SK-N-SH (cell line): ENCODE measurements at regions not wholly inside any gene's neighbourhood (a gene's known extent, or its start where the extent isn't known, plus 50 kb on each side); places are given as distances from the start of the nearest gene placed in this dataset.

ENCODE experiments used
- CHD2 ChIP-seq: fragments of 150-350 bp; IDR thresholded peaks from 2 replicates; pipeline ENCODE4 v1.6.1; 2018; ENCODE audit warnings: low read length; ENCODE audit not compliant: partially characterized antibody
- CTCF ChIP-seq: fragments of 200-600 bp; sonication (generic); IDR thresholded peaks from 2 replicates; pipeline ENCODE4 v1.6.1; 2017; ENCODE audit warnings: antibody characterized with exemption, mild to moderate bottlenecking, moderate library complexity
- EP300 ChIP-seq, 2 experiments: IDR thresholded peaks; 2 replicates each; pipeline versions ENCODE4 v1.4.0 to v1.6.1; 2012; ENCODE audit warnings: borderline replicate concordance in 1 of 2, low read depth in 1 of 2, low read length in 1 of 2
- EZH2phosphoT487 ChIP-seq: fragments of 200-600 bp; sonication (generic); IDR thresholded peaks from 2 replicates; pipeline ENCODE4 v1.6.1; 2017; ENCODE audit warnings: low read depth, mixed run types, mild to moderate bottlenecking, antibody characterized with exemption, moderate library complexity, borderline replicate concordance
- FOXJ3 ChIP-seq: sonication (generic); formaldehyde crosslinking; IDR thresholded peaks from 2 replicates; pipeline ENCODE4 v1.5.1; 2020; ENCODE audit warnings: mild to moderate bottlenecking, missing genetic modification reagents
- GABPA ChIP-seq: IDR thresholded peaks from 2 replicates; pipeline ENCODE4 v1.4.0; 2012; ENCODE audit warnings: low read depth, mild to moderate bottlenecking
- GATA2 ChIP-seq: sonication (generic); formaldehyde crosslinking; IDR thresholded peaks from 2 replicates; pipeline ENCODE4 v1.5.0; 2020; ENCODE audit warnings: mild to moderate bottlenecking, missing genetic modification reagents
- NFIC ChIP-seq: IDR thresholded peaks from 2 replicates; pipeline ENCODE4 v1.4.0; 2012; ENCODE audit warnings: borderline replicate concordance
- POLR2AphosphoS5 ChIP-seq: IDR thresholded peaks from 2 replicates; pipeline ENCODE4 v1.6.1; 2012; ENCODE audit warnings: low read depth, low read length
- RAD21 ChIP-seq: IDR thresholded peaks from 2 replicates; pipeline ENCODE4 v1.6.1; 2012; ENCODE audit warnings: mild to moderate bottlenecking, low read length
- REST ChIP-seq: IDR thresholded peaks from 2 replicates; pipeline ENCODE4 v1.6.1; 2012; ENCODE audit warnings: mild to moderate bottlenecking, low read depth, low read length, moderate library complexity
- SIN3A ChIP-seq: IDR thresholded peaks from 2 replicates; pipeline ENCODE4 v1.6.1; 2012; ENCODE audit warnings: low read depth, mild to moderate bottlenecking, low read length, moderate library complexity, borderline replicate concordance
- YY1 ChIP-seq: IDR thresholded peaks from 2 replicates; pipeline ENCODE4 v1.4.0; 2012; ENCODE audit warnings: low read depth, mild to moderate bottlenecking

GRCh38 chr1:81430955-81431623 lies 369.6 kb upstream of the ADGRL2 start:
- TF ChIP-seq CTCF = no peak
- no peak for TF ChIP-seq REST
- TF ChIP-seq POLR2AphosphoS5 = no peak
- TF ChIP-seq CHD2 = no peak
- no peak for TF ChIP-seq FOXJ3 (CRISPR knock-in tag)
- TF ChIP-seq RAD21 = no peak
- TF ChIP-seq EZH2phosphoT487 = no peak
- TF ChIP-seq NFIC = no peak
- no peak for TF ChIP-seq EP300 (IDR thresholded peaks at IDR 0.05; ENCODE audit: borderline replicate concordance in 1 of 2, low read depth in 1 of 2, low read length in 1 of 2)
- TF ChIP-seq GATA2 (CRISPR knock-in tag) = no peak
- no peak for TF ChIP-seq GABPA
- no peak for TF ChIP-seq SIN3A
- no peak for TF ChIP-seq YY1
